ENCODE measurements at regions not wholly inside any gene's neighbourhood (a gene's known extent, or its start where the extent isn't known, plus 50 kb on each side); places are given as distances from the start of the nearest gene placed in this dataset.

DNA sequence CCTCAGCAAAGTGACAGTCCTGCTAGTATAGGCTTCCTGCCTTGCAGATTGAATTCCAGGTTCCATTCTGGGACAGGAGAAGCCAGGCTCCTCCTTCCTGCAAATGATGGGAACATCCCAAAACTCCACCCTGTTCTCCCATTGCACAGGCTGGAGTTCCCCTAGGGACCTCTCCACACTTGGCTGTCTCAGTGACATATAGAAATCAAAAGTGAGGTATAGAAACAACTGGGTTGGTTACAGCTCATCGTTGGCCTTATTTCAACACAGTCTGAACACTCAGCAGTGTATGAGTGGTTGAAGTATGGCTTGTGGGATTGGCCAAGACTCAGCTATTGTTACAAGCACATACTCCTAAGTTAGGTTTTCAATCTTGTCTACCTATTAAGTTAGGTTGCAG, 157.8 kb upstream of the FTMT start:
- Histone ChIP-seq H3K79me2 (ENCODE audit: control insufficient read depth, low read length) (no peaks in the 10 kb centered on the region), H3F3A (ENCODE audit: control insufficient read depth, insufficient read depth) (no peaks in the 10 kb centered on the region), H3K4me2 (ENCODE audit: low read length) (no peak overlapping the region), H3K27ac (ENCODE audit: low read depth, low read length) (no peak overlapping the region), H3K9me2 (replicated peaks; ENCODE audit: control insufficient read depth, low read length) (no peaks in the 10 kb centered on the region), H3K27me3 (ENCODE audit: control insufficient read depth, low read length) (no peaks in the 10 kb centered on the region), H3K4me3 (ENCODE audit: low read length) (no peak overlapping the region), H4K20me1 (ENCODE audit: control insufficient read depth, insufficient read depth, low read depth, low read length) (no peaks in the 10 kb centered on the region), H3K36me3 (ENCODE audit: control insufficient read depth, low read length) (no peaks in the 10 kb centered on the region), H3K4me1 (ENCODE audit: control insufficient read depth, low read length) (no peaks in the 10 kb centered on the region), H3K9me3 (ENCODE audit: control insufficient read depth, insufficient read depth, low read length) (no peaks in the 10 kb centered on the region)
- no peak for TF ChIP-seq CTCF (IDR thresholded peaks at IDR 0.05; ENCODE audit: low read depth, low read length, poor library complexity, severe bottlenecking)

DNA sequence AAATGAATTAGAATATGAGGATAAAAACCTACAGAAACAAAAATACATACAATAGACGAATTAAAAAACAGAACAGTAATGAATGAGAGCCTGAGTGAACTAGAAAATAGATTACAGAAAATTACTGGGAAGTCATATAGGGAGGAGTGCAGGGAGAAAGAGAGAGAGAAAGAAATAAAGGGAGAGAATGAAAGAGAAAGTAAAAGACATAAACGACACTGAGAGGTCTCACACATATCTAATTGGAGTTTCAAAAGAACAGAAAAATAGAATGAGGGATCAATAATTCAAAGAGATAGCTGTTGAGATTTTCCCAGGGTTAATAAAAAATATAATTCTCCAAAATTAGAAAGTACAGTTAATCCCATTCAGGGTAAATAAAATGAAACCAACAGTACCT, 156.4 kb upstream of the FTMT start:
- TF ChIP-seq CTCF (IDR thresholded peaks at IDR 0.05; ENCODE audit: low read depth, low read length, poor library complexity, severe bottlenecking) (no peak), EZH2phosphoT487 (IDR thresholded peaks at IDR 0.05; ENCODE audit: borderline replicate concordance, low read length) (no peak)
- Histone ChIP-seq H3K9me2 (replicated peaks; ENCODE audit: control insufficient read depth, low read length) (no peaks in the 10 kb centered on the region), H3K27ac (ENCODE audit: low read depth, low read length) (no peak overlapping the region), H4K20me1 (ENCODE audit: control insufficient read depth, insufficient read depth, low read depth, low read length) (no peaks in the 10 kb centered on the region), H3K4me3 (ENCODE audit: low read length) (no peak overlapping the region), H3F3A (ENCODE audit: control insufficient read depth, insufficient read depth) (no peaks in the 10 kb centered on the region), H3K79me2 (ENCODE audit: control insufficient read depth, low read length) (no peaks in the 10 kb centered on the region), H3K4me2 (ENCODE audit: low read length) (no peak overlapping the region), H3K27me3 (ENCODE audit: control insufficient read depth, low read length) (no peaks in the 10 kb centered on the region), H3K36me3 (ENCODE audit: control insufficient read depth, low read length) (no peaks in the 10 kb centered on the region), H3K9me3 (ENCODE audit: control insufficient read depth, insufficient read depth, low read length) (no peaks in the 10 kb centered on the region), H3K4me1 (ENCODE audit: control insufficient read depth, low read length) (no peaks in the 10 kb centered on the region)

DNA sequence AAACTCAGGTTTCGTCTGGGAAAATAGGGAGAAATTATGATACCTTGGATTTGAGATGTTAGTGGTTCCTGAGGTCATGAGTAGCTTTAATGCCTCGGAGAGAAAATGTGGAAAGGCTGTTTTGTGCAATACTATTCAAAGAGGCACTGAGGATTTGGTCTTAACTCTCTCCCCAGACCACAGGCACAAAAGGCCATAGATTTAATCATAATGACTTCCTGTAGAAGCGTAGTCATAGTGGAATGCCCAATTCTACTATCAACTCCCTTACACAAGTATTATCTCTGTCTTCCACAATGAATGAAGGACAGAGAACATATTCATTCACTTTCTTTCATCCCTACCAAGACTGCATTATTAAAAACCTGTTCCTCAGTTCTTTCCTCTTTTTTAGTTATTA, 153.0 kb upstream of the FTMT start:
- Histone ChIP-seq H3K27ac (ENCODE audit: low read depth, low read length) (no peak overlapping the region), H3K9me3 (ENCODE audit: control insufficient read depth, insufficient read depth, low read length) (no peaks in the 10 kb centered on the region), H4K20me1 (ENCODE audit: control insufficient read depth, insufficient read depth, low read depth, low read length) (no peaks in the 10 kb centered on the region), H3K79me2 (ENCODE audit: control insufficient read depth, low read length) (no peaks in the 10 kb centered on the region), H3F3A (ENCODE audit: control insufficient read depth, insufficient read depth) (no peaks in the 10 kb centered on the region), H3K9me2 (replicated peaks; ENCODE audit: control insufficient read depth, low read length) (no peaks in the 10 kb centered on the region), H3K27me3 (ENCODE audit: control insufficient read depth, low read length) (no peaks in the 10 kb centered on the region), H3K4me3 (ENCODE audit: low read length) (no peak overlapping the region), H3K4me1 (ENCODE audit: control insufficient read depth, low read length) (no peaks in the 10 kb centered on the region), H3K36me3 (ENCODE audit: control insufficient read depth, low read length) (no peaks in the 10 kb centered on the region), H3K4me2 (ENCODE audit: low read length) (no peak overlapping the region)
- TF ChIP-seq CTCF (IDR thresholded peaks at IDR 0.05; ENCODE audit: low read depth, low read length, poor library complexity, severe bottlenecking) (no peak), EZH2phosphoT487 (IDR thresholded peaks at IDR 0.05; ENCODE audit: borderline replicate concordance, low read length) (no peak)

DNA sequence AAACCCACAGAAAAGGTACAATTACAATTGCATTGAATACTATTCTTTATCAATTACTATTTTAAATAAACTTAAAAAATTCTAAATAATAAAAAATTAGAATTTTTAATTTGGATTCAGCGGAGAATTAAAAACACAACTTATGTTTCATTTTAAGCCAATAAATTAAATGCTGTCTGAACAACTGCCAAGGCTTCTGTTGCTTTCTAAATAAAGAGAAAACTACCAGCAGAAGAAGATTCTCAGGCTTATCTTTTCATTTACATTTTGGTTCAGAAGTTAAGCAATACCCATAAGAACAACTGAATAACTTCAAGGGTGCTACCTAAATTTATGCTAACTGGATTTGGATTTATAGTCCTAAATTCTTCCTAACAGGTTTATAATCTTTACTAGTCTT, 150.0 kb upstream of the FTMT start:
- no peak overlapping the region for H3K4me3 ChIP-seq (ENCODE audit: low read length)
- H3K27ac ChIP-seq (ENCODE audit: low read depth, low read length), result no peak overlapping the region
- H3K27me3 ChIP-seq (ENCODE audit: control insufficient read depth, low read length), result no peaks in the 10 kb centered on the region
- no peaks in the 10 kb centered on the region for H3K36me3 ChIP-seq (ENCODE audit: control insufficient read depth, low read length)
- no peaks in the 10 kb centered on the region for H3K9me2 ChIP-seq (replicated peaks; ENCODE audit: control insufficient read depth, low read length)
- H4K20me1 ChIP-seq (ENCODE audit: control insufficient read depth, insufficient read depth, low read depth, low read length), result no peaks in the 10 kb centered on the region
- H3F3A ChIP-seq (ENCODE audit: control insufficient read depth, insufficient read depth), result no peaks in the 10 kb centered on the region
- TF ChIP-seq CTCF (IDR thresholded peaks at IDR 0.05; ENCODE audit: low read depth, low read length, poor library complexity, severe bottlenecking) (no peak), EZH2phosphoT487 (IDR thresholded peaks at IDR 0.05; ENCODE audit: borderline replicate concordance, low read length) (no peak)
- H3K4me2 ChIP-seq (ENCODE audit: low read length), result no peak overlapping the region
- no peaks in the 10 kb centered on the region for H3K4me1 ChIP-seq (ENCODE audit: control insufficient read depth, low read length)
- H3K9me3 ChIP-seq (ENCODE audit: control insufficient read depth, insufficient read depth, low read length), result no peaks in the 10 kb centered on the region
- H3K79me2 ChIP-seq (ENCODE audit: control insufficient read depth, low read length), result no peaks in the 10 kb centered on the region
